CD14-positive monocyte (primary cell): ENCODE measurements at regions not wholly inside any gene's neighbourhood (a gene's known extent, or its start where the extent isn't known, plus 50 kb on each side); places are given as distances from the start of the nearest gene placed in this dataset.

Source experiments
- DNase-seq, 3 donors: peaks; one replicate each; pipeline ENCODE4 v3.0.0-alpha.2; 2011 to 2022
- H2AFZ ChIP-seq: 2 replicates; pipeline ENCODE4 v1.6.0; 2012; ENCODE audit warnings: mild to moderate bottlenecking, low read depth, low read length, inconsistent platforms; ENCODE audit not compliant: insufficient read depth, poor library complexity, severe bottlenecking
- H3K27ac ChIP-seq, 2 donors: 1 replicate in 1 of 2; 2 replicates in 1 of 2; pipeline ENCODE4 v1.5.1; 2012 to 2013; ENCODE audit warnings: low read length in 2 of 2, control low read depth in 1 of 2, inconsistent platforms in 1 of 2, low read depth in 1 of 2, mild to moderate bottlenecking in 1 of 2
- H3K27me3 ChIP-seq, 2 donors: one replicate each; pipeline versions ENCODE4 v1.6.0 to v1.6.1; 2011 to 2013; ENCODE audit warnings: low read length in 2 of 2; ENCODE audit not compliant: control insufficient read depth in 2 of 2, insufficient read depth in 2 of 2
- H3K36me3 ChIP-seq, 2 donors: replicated peaks in 1 of 2; 1 replicate in 1 of 2; 2 replicates in 1 of 2; pipeline versions ENCODE4 v1.5.1 to v1.6.1; 2012 to 2013; ENCODE audit warnings: low read length in 2 of 2, control low read depth in 1 of 2, inconsistent platforms in 1 of 2, mild to moderate bottlenecking in 1 of 2; ENCODE audit not compliant: insufficient read depth in 2 of 2, control insufficient read depth in 1 of 2
- H3K4me1 ChIP-seq, 2 donors: 1 replicate in 1 of 2; 2 replicates in 1 of 2; pipeline versions ENCODE4 v1.5.1 to v1.6.1; 2012 to 2013; ENCODE audit warnings: low read length in 2 of 2, control low read depth in 1 of 2, inconsistent platforms in 1 of 2, mild to moderate bottlenecking in 1 of 2, moderate library complexity in 1 of 2; ENCODE audit not compliant: insufficient read depth in 2 of 2, control insufficient read depth in 1 of 2
- H3K4me2 ChIP-seq: replicated peaks from 2 replicates; pipeline ENCODE3; 2012; ENCODE audit warnings: low read length, moderate library complexity, mild to moderate bottlenecking; ENCODE audit not compliant: poor library complexity, severe bottlenecking; ENCODE audit errors: extremely low read depth
- H3K4me3 ChIP-seq, 3 experiments: fragments of 200-600 bp in 1 of 3; sonication (generic) in 1 of 3; replicated peaks in 1 of 3; 1 replicate in 2 of 3; 2 replicates in 1 of 3; pipeline ENCODE4 v1.5.1; 2011 to 2013; ENCODE audit warnings: low read length in 3 of 3, mild to moderate bottlenecking in 3 of 3, control low read depth in 2 of 3, low read depth in 2 of 3, inconsistent platforms in 1 of 3, moderate library complexity in 1 of 3
- H3K79me2 ChIP-seq: 2 replicates; pipeline ENCODE4 v1.6.0; 2012; ENCODE audit warnings: mild to moderate bottlenecking, control low read depth, inconsistent platforms, low read length, moderate library complexity; ENCODE audit not compliant: insufficient read depth
- H3K9ac ChIP-seq: 2 replicates; pipeline ENCODE4 v1.6.0; 2017; ENCODE audit warnings: low read length, mild to moderate bottlenecking; ENCODE audit not compliant: insufficient read depth, poor library complexity, severe bottlenecking
- H3K9me3 ChIP-seq, 2 donors: replicated peaks in 1 of 2; 1 replicate in 1 of 2; 2 replicates in 1 of 2; pipeline versions ENCODE4 v1.5.1 to v1.6.1; 2012 to 2013; ENCODE audit warnings: low read length in 2 of 2, control low read depth in 1 of 2; ENCODE audit not compliant: control insufficient read depth in 1 of 2, insufficient read depth in 1 of 2
- H4K20me1 ChIP-seq: 2 replicates; pipeline ENCODE4 v1.6.0; 2012; ENCODE audit warnings: mild to moderate bottlenecking, low read length, control low read depth, moderate library complexity; ENCODE audit not compliant: insufficient read depth
- H3K27ac Mint-ChIP-seq, 7 donors: one replicate each; pipeline ENCODE4 v1.8.0; 2020; ENCODE audit warnings: mild to moderate bottlenecking in 7 of 7, mixed read lengths in 7 of 7, moderate library complexity in 6 of 7, inconsistent platforms in 2 of 7
- H3K27me3 Mint-ChIP-seq, 3 donors: one replicate each; pipeline ENCODE4 v1.8.0; 2021 to 2022; ENCODE audit warnings: low read depth in 3 of 3, mild to moderate bottlenecking in 3 of 3, mixed read lengths in 3 of 3, moderate library complexity in 3 of 3, inconsistent platforms in 1 of 3
- H3K36me3 Mint-ChIP-seq, 2 donors: one replicate each; pipeline ENCODE4 v1.8.0; 2020; ENCODE audit warnings: mixed read lengths in 2 of 2, inconsistent platforms in 1 of 2, mild to moderate bottlenecking in 1 of 2
- H3K4me1 Mint-ChIP-seq: one replicate; pipeline ENCODE4 v1.8.0; 2020; ENCODE audit warnings: mild to moderate bottlenecking, mixed read lengths
- H3K4me3 Mint-ChIP-seq, 2 donors: one replicate each; pipeline ENCODE4 v1.8.0; 2020; ENCODE audit warnings: mild to moderate bottlenecking in 2 of 2, mixed read lengths in 2 of 2, moderate library complexity in 1 of 2
- H3K9me3 Mint-ChIP-seq, 7 donors: one replicate each; pipeline ENCODE4 v1.8.0; 2020 to 2022; ENCODE audit warnings: mixed read lengths in 7 of 7, mild to moderate bottlenecking in 6 of 7, moderate library complexity in 6 of 7, inconsistent platforms in 2 of 7
- CTCF ChIP-seq: fragments of 200-600 bp; IDR thresholded peaks from one replicate; pipeline ENCODE4 v1.8.0; 2022; ENCODE audit warnings: antibody characterized with exemption, mild to moderate bottlenecking
- WGBS: methylation state at CpG from one replicate; pipeline ENCODE4 v1.1.5; 2013; ENCODE audit warnings: missing lambda C conversion rate; ENCODE audit not compliant: insufficient coverage; 5-methylcytosine and 5-hydroxymethylcytosine counted together
- intact Hi-C, 2 donors: fragments of 100-400 bp; cut with micrococcal nuclease; formaldehyde crosslinking; loops; one replicate each; pipeline versions ENCODE4 v1.15.0 to v1.15.1; 2023

GRCh38 chr1:94324178-94324544, 86.8 kb upstream of the ARHGAP29 start:
- no peak for DNase-seq
- no peak overlapping the region for H3K4me2 ChIP-seq
- Mint-ChIP-seq H3K4me3 (no peak overlapping the region), H3K27me3 (peaks cover 27 to 46% (median 28%) of the 10 kb centered on the region in 3 donors), H3K4me1 (peaks cover 15% of the 10 kb centered on the region), H3K27ac (no peak overlapping the region), H3K36me3 (peaks cover 0 to 5% of the 10 kb centered on the region in 2 donors), H3K9me3 (peaks cover 0 to 1% (median 0%) of the 10 kb centered on the region in 7 donors)
- intact Hi-C loops, result no loop called here
- H3K27ac ChIP-seq, result no peak overlapping the region
- H2AFZ ChIP-seq, result no peak overlapping the region
- H3K9ac ChIP-seq, result no peak overlapping the region
- H3K36me3 ChIP-seq, result no peaks in the 10 kb centered on the region
- H3K27me3 ChIP-seq, result peaks cover 23 to 24% of the 10 kb centered on the region in 2 donors
- TF ChIP-seq CTCF, result no peak
- no peaks in the 10 kb centered on the region for H3K9me3 ChIP-seq
- no peaks in the 10 kb centered on the region for H3K79me2 ChIP-seq
- H3K4me1 ChIP-seq, result peaks cover 5 to 7% of the 10 kb centered on the region in 2 donors
- no peak overlapping the region for H3K4me3 ChIP-seq
- H4K20me1 ChIP-seq, result no peaks in the 10 kb centered on the region
- WGBS, result no CpG with 5 or more reads among the region's 4 CpGs

GRCh38 chr1:94323311-94324177, 86.2 kb upstream of the ARHGAP29 start:
- Histone ChIP-seq H3K4me3 (no peak overlapping the region), H3K4me2 (no peak overlapping the region), H3K9ac (no peak overlapping the region), H3K9me3 (no peaks in the 10 kb centered on the region), H3K79me2 (no peaks in the 10 kb centered on the region), H3K4me1 (peaks cover 5 to 7% of the 10 kb centered on the region in 2 donors), H4K20me1 (no peaks in the 10 kb centered on the region), H3K36me3 (no peaks in the 10 kb centered on the region), H3K27ac (no peak overlapping the region), H2AFZ (no peak overlapping the region), H3K27me3 (peaks cover 16 to 18% of the 10 kb centered on the region in 2 donors)
- TF ChIP-seq CTCF, result no peak
- DNase-seq, result no peak
- Mint-ChIP-seq H3K27me3 (peaks cover 26 to 40% (median 27%) of the 10 kb centered on the region in 3 donors), H3K27ac (no peak overlapping the region), H3K9me3 (peaks cover 0 to 1% (median 0%) of the 10 kb centered on the region in 7 donors), H3K4me1 (peaks cover 15% of the 10 kb centered on the region), H3K36me3 (peaks cover 0 to 5% of the 10 kb centered on the region in 2 donors), H3K4me3 (no peak overlapping the region)
- intact Hi-C loops, result no loop called here
- WGBS, result 100% methylated on average over 3 of the region's 7 CpGs
